K562 (cell line): ENCODE measurements at regions not wholly inside any gene's neighbourhood (a gene's known extent, or its start where the extent isn't known, plus 50 kb on each side); places are given as distances from the start of the nearest gene placed in this dataset.

ENCODE experiments used
- CHAMP1 ChIP-seq: fragments of 450-650 bp; IDR thresholded peaks from 2 replicates; pipeline ENCODE4 v1.6.1; 2016; ENCODE audit warnings: mild to moderate bottlenecking
- CHD1 ChIP-seq: fragments of 200-600 bp; sonication (generic); IDR thresholded peaks from one replicate; pipeline ENCODE4 v1.6.1; 2012; ENCODE audit warnings: mild to moderate bottlenecking, moderate library complexity, low read length, inconsistent platforms
- GATAD2B ChIP-seq: fragments of 450-650 bp; IDR thresholded peaks from 2 replicates; pipeline ENCODE4 v1.6.1; 2017; ENCODE audit warnings: mild to moderate bottlenecking, borderline replicate concordance
- MCM5 ChIP-seq: fragments of 450-650 bp; IDR thresholded peaks from 2 replicates; pipeline ENCODE4 v1.6.1; 2016; ENCODE audit warnings: low read depth
- NR2C2 ChIP-seq, 2 experiments: fragments of 200-800 bp in 1 of 2; sonication (Bioruptor generic) in 1 of 2; sonication (generic) in 1 of 2; formaldehyde crosslinking in 1 of 2; IDR thresholded peaks; 2 replicates each; pipeline versions ENCODE4 v1.6.1 to v1.8.0; 2016 to 2022; ENCODE audit warnings: mild to moderate bottlenecking in 1 of 2, missing compliant biosample characterization in 1 of 2, missing genetic modification characterization in 1 of 2, missing genetic modification reagents in 1 of 2
- NR3C1 ChIP-seq: sonication (generic); formaldehyde crosslinking; IDR thresholded peaks from 2 replicates; pipeline ENCODE4 v1.8.1; 2022; ENCODE audit warnings: missing genetic modification reagents
- PKNOX1 ChIP-seq: fragments of 450-650 bp; IDR thresholded peaks from 2 replicates; pipeline ENCODE4 v1.6.1; 2016
- POLR3A ChIP-seq: IDR thresholded peaks from 2 replicates; pipeline ENCODE4 v1.6.1; 2011; ENCODE audit warnings: borderline replicate concordance, mild to moderate bottlenecking, moderate library complexity; ENCODE audit not compliant: insufficient read length, insufficient read depth; ENCODE audit errors: extremely low read depth
- PPARD ChIP-seq: fragments of 250-450 bp; sonication (Bioruptor Pico); IDR thresholded peaks from 2 replicates; pipeline ENCODE4 v1.8.0; 2022; ENCODE audit warnings: inconsistent platforms, mild to moderate bottlenecking, moderate library complexity
- PTBP1 ChIP-seq: fragments of 200-400 bp; formaldehyde crosslinking; IDR thresholded peaks from 2 replicates; pipeline ENCODE4 v1.6.1; 2017; ENCODE audit warnings: low read depth, low read length
- SMARCB1 ChIP-seq: IDR thresholded peaks from 2 replicates; pipeline ENCODE4 v1.6.1; 2011; ENCODE audit warnings: improper control_type of control experiment, low read depth; ENCODE audit not compliant: insufficient read length
- SMARCC2 ChIP-seq: fragments of 450-650 bp; IDR thresholded peaks from 2 replicates; pipeline ENCODE4 v1.6.1; 2017; ENCODE audit warnings: antibody characterized with exemption, moderate library complexity, mild to moderate bottlenecking, low read depth
- STAT5B ChIP-seq: fragments of 250-450 bp; sonication (Bioruptor Pico); IDR thresholded peaks from 2 replicates; pipeline ENCODE4 v1.8.0; 2021; ENCODE audit warnings: mild to moderate bottlenecking, inconsistent platforms
- TRIM28 ChIP-seq: fragments of 450-650 bp; IDR thresholded peaks from 2 replicates; pipeline ENCODE4 v1.6.1; 2017
- USF2 ChIP-seq: sonication (generic); formaldehyde crosslinking; IDR thresholded peaks from 2 replicates; pipeline ENCODE4 v1.5.0; 2020; ENCODE audit warnings: missing genetic modification reagents
- YY1 ChIP-seq, 3 experiments: IDR thresholded peaks; 2 replicates each; pipeline ENCODE4 v1.6.1; 2011; ENCODE audit warnings: low read length in 2 of 3, mild to moderate bottlenecking in 2 of 3, moderate library complexity in 2 of 3, borderline replicate concordance in 1 of 3, control low read depth in 1 of 3, low read depth in 1 of 3; ENCODE audit not compliant: insufficient read depth in 3 of 3, insufficient replicate concordance in 2 of 3, control insufficient read depth in 1 of 3, insufficient read length in 1 of 3; ENCODE audit errors: extremely low read depth in 1 of 3
- ZBTB9 ChIP-seq: fragments of 450-650 bp; formaldehyde crosslinking; IDR thresholded peaks from 2 replicates; pipeline ENCODE4 v1.4.0; 2020; ENCODE audit warnings: mild to moderate bottlenecking, moderate library complexity
- ZC3H4 ChIP-seq: sonication (generic); formaldehyde crosslinking; IDR thresholded peaks from 2 replicates; pipeline ENCODE4 v1.9.0; 2021; ENCODE audit warnings: missing genetic modification reagents, borderline replicate concordance
- ZNF384 ChIP-seq: IDR thresholded peaks from 2 replicates; pipeline ENCODE4 v1.6.1; 2012; ENCODE audit warnings: low read depth, low read length, improper control_type of control experiment
- ZNF639 ChIP-seq, 2 experiments: fragments of 200-800 bp in 1 of 2; sonication (Bioruptor generic) in 1 of 2; sonication (generic) in 1 of 2; formaldehyde crosslinking in 1 of 2; IDR thresholded peaks in 1 of 2; conservative IDR thresholded peaks in 1 of 2; 2 replicates each; pipeline versions ENCODE4 v1.5.0 to v1.6.1; 2016 to 2020; ENCODE audit warnings: missing compliant biosample characterization in 1 of 2, missing genetic modification characterization in 1 of 2, missing genetic modification reagents in 1 of 2

- TF ChIP-seq STAT5B (no peak), NR3C1 (CRISPR knock-in tag) (no peak), TRIM28 (no peak), CHAMP1 (no peak), PKNOX1 (no peak), PPARD (CRISPR knock-in tag) (no peak), ZBTB9 (CRISPR knock-in tag) (peak; percentile 43; the same call in 1 of the 2 replicates), YY1 (IDR thresholded peaks at IDR 0.05; ENCODE audit: borderline replicate concordance in 1 of 3, control insufficient read depth in 1 of 3, extremely low read depth in 1 of 3, insufficient read depth in 3 of 3, insufficient read length in 1 of 3, insufficient replicate concordance in 2 of 3, low read depth in 1 of 3, low read length in 2 of 3) (peak in 1 of 3 experiments; percentile 49), ZNF384 (no peak), POLR3A (peak; percentile 68), ZNF639 (CRISPR knock-in tag; conservative IDR thresholded peaks at IDR 0.05 in 1 of 2, IDR thresholded peaks at IDR 0.05 in 1 of 2) (peak in 1 of 2 experiments; percentile 85; a peak in 1 of 4 replicates), ZC3H4 (no peak), SMARCC2 (no peak), SMARCB1 (no peak), GATAD2B (no peak), CHD1 (no peak), USF2 (CRISPR knock-in tag) (no peak), MCM5 (no peak), NR2C2 (CRISPR knock-in tag; IDR thresholded peaks at IDR 0.05) (no peak), NR2C2 (tag; IDR thresholded peaks at IDR 0.05) (peak; percentile 81), PTBP1 (no peak)
These were observed 99.0 kb upstream of the LIPC start (continued) for GRCh38 chr15:58332676-58333400.
